ENCODE measurements at regions not wholly inside any gene's neighbourhood (a gene's known extent, or its start where the extent isn't known, plus 50 kb on each side); places are given as distances from the start of the nearest gene placed in this dataset.

- no peak for DNase-seq
- intact Hi-C loops (cut with DNase I; ENCODE audit: low total_unique reads): no loop called here
- no peak for TF ChIP-seq POLR2A (IDR thresholded peaks at IDR 0.05)
- no peak for TF ChIP-seq CTCF (IDR thresholded peaks at IDR 0.05)
- no peaks in the 10 kb centered on the region for H3K36me3 ChIP-seq
- H3K27ac ChIP-seq: no peak overlapping the region
- no peaks in the 10 kb centered on the region for H3K27me3 ChIP-seq
- no peak overlapping the region for H3K4me3 ChIP-seq
- H3K4me1 ChIP-seq: no peaks in the 10 kb centered on the region
- no peaks in the 10 kb centered on the region for H3K9me3 ChIP-seq
Measured at GRCh38 chr14:48129472-48129871, 454.1 kb upstream of the MDGA2 start.

GRCh38 chr14:48127674-48128073 is 452.3 kb upstream of the MDGA2 start:
- Histone ChIP-seq H3K9me3 (no peaks in the 10 kb centered on the region), H3K4me1 (no peaks in the 10 kb centered on the region), H3K27me3 (no peaks in the 10 kb centered on the region), H3K27ac (no peak overlapping the region), H3K4me3 (no peak overlapping the region), H3K36me3 (no peaks in the 10 kb centered on the region)
- DNase-seq: no peak
- intact Hi-C loops (cut with DNase I; ENCODE audit: low total_unique reads): no loop called here
- TF ChIP-seq POLR2A (IDR thresholded peaks at IDR 0.05): no peak
- no peak for TF ChIP-seq CTCF (IDR thresholded peaks at IDR 0.05)

GRCh38 chr14:48125654-48126053 is 450.2 kb upstream of the MDGA2 start:
- H3K4me1 ChIP-seq: no peaks in the 10 kb centered on the region
- intact Hi-C loops (cut with DNase I; ENCODE audit: low total_unique reads): no loop called here
- TF ChIP-seq CTCF (IDR thresholded peaks at IDR 0.05) (no peak), POLR2A (IDR thresholded peaks at IDR 0.05) (no peak)
- no peak overlapping the region for H3K27ac ChIP-seq
- no peaks in the 10 kb centered on the region for H3K27me3 ChIP-seq
- H3K9me3 ChIP-seq: no peaks in the 10 kb centered on the region
- H3K4me3 ChIP-seq: no peak overlapping the region
- DNase-seq: no peak
- H3K36me3 ChIP-seq: no peaks in the 10 kb centered on the region

- TF ChIP-seq CTCF (IDR thresholded peaks at IDR 0.05): no peak
- TF ChIP-seq POLR2A (IDR thresholded peaks at IDR 0.05): no peak
- H3K9me3 ChIP-seq: no peaks in the 10 kb centered on the region
Measured at GRCh38 chr14:48113713-48114112, 438.3 kb upstream of the MDGA2 start.

GRCh38 chr14:48111151-48111550 is 435.7 kb upstream of the MDGA2 start:
- Histone ChIP-seq H3K27me3 (no peaks in the 10 kb centered on the region), H3K4me1 (no peaks in the 10 kb centered on the region), H3K27ac (no peak overlapping the region), H3K9me3 (no peaks in the 10 kb centered on the region), H3K4me3 (no peak overlapping the region), H3K36me3 (no peaks in the 10 kb centered on the region)
- intact Hi-C loops (cut with DNase I; ENCODE audit: low total_unique reads): no loop called here
- DNase-seq: no peak
- TF ChIP-seq CTCF (IDR thresholded peaks at IDR 0.05) (no peak), POLR2A (IDR thresholded peaks at IDR 0.05) (no peak)

More at GRCh38 chr14:48113713-48114112, 438.3 kb upstream of the MDGA2 start:
- Histone ChIP-seq H3K27me3 (no peaks in the 10 kb centered on the region), H3K4me3 (no peak overlapping the region), H3K27ac (no peak overlapping the region), H3K36me3 (no peaks in the 10 kb centered on the region), H3K4me1 (no peaks in the 10 kb centered on the region)
- DNase-seq: no peak
- intact Hi-C loops (cut with DNase I; ENCODE audit: low total_unique reads): no loop called here

Measured in uterus (tissue), 3 donors.